ENCODE measurements at regions not wholly inside any gene's neighbourhood (a gene's known extent, or its start where the extent isn't known, plus 50 kb on each side); places are given as distances from the start of the nearest gene placed in this dataset.

GRCh38 chr17:73785496-73785895 lies 141.3 kb upstream of the SDK2 start:
- DNase-seq (ENCODE audit: low read depth) = no peak

GRCh38 chr17:73785958-73786743 lies 141.9 kb upstream of the SDK2 start:
- no peak for DNase-seq (ENCODE audit: low read depth)

- no peak for DNase-seq (ENCODE audit: low read depth)
Measured at GRCh38 chr17:73787076-73788059, 143.1 kb upstream of the SDK2 start.

- no peak for DNase-seq (ENCODE audit: low read depth)
Measured at GRCh38 chr17:73788111-73788510, 143.9 kb upstream of the SDK2 start.

GRCh38 chr17:73791121-73791520 lies 146.9 kb upstream of the SDK2 start:
- DNase-seq (ENCODE audit: low read depth) = no peak

- DNase-seq (ENCODE audit: low read depth) = no peak
Measured at GRCh38 chr17:73791631-73792030, 147.4 kb upstream of the SDK2 start.

GRCh38 chr17:73792994-73793393 lies 148.7 kb upstream of the SDK2 start:
- DNase-seq (ENCODE audit: low read depth) = no peak

GRCh38 chr17:73794336-73794735 lies 150.1 kb upstream of the SDK2 start:
- no peak for DNase-seq (ENCODE audit: low read depth)

GRCh38 chr17:73795730-73796129 lies 151.5 kb upstream of the SDK2 start:
- DNase-seq (ENCODE audit: low read depth) = no peak

- DNase-seq (ENCODE audit: low read depth) = no peak
Measured at GRCh38 chr17:73797594-73798110, 153.4 kb upstream of the SDK2 start.

- no peak for DNase-seq (ENCODE audit: low read depth)
Measured at GRCh38 chr17:73798111-73798748, 154.0 kb upstream of the SDK2 start.

- no peak for DNase-seq (ENCODE audit: low read depth)
Measured at GRCh38 chr17:73799096-73799495, 154.9 kb upstream of the SDK2 start.

- no peak for DNase-seq (ENCODE audit: low read depth)
Measured at GRCh38 chr17:73799781-73800627, 155.8 kb upstream of the SDK2 start.

GRCh38 chr17:73800893-73801292 lies 156.6 kb upstream of the SDK2 start:
- no peak for DNase-seq (ENCODE audit: low read depth)

- no peak for DNase-seq (ENCODE audit: low read depth)
Measured at GRCh38 chr17:73801455-73802100, 157.3 kb upstream of the SDK2 start.

GRCh38 chr17:73802314-73802713 lies 158.1 kb upstream of the SDK2 start:
- no peak for DNase-seq (ENCODE audit: low read depth)

GRCh38 chr17:73802871-73803270 lies 158.6 kb upstream of the SDK2 start:
- DNase-seq (ENCODE audit: low read depth) = no peak

- DNase-seq (ENCODE audit: low read depth) = no peak
Measured at GRCh38 chr17:73803964-73804435, 159.8 kb upstream of the SDK2 start.

- DNase-seq (ENCODE audit: low read depth) = no peak
Measured at GRCh38 chr17:73806768-73807167, 162.5 kb upstream of the SDK2 start.

GRCh38 chr17:73813201-73813600 lies 169.0 kb upstream of the SDK2 start:
- no peak for DNase-seq (ENCODE audit: low read depth)

GRCh38 chr17:73814075-73814474 lies 169.8 kb upstream of the SDK2 start:
- no peak for DNase-seq (ENCODE audit: low read depth)

Data from stimulated activated CD8-positive, alpha-beta memory T cell treated with anti-CD3 and anti-CD28 coated beads, Interleukin-4, amount 100 ng/mL, for 24 hours (primary cell).